ENCODE measurements at regions not wholly inside any gene's neighbourhood (a gene's known extent, or its start where the extent isn't known, plus 50 kb on each side); places are given as distances from the start of the nearest gene placed in this dataset.

DNA sequence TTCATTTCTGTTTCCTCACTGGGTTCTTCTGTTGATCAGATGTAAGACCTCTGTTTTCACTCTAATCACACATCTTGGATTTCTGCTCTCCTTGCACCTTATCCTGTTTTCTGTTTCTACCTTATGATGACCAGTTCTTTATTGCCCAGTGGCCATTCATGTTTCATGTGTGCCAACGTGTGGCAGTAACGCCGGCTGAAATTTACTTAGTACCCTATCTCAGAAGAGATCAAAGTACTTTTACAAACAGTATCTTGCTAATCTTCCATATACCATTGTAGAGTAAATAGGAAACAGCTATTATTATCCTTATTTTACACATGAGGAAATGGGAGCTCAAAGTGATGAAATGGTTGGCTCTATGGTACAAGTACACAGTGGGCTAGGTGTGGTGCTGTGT is 74.0 kb downstream of the GATA3 start:
- H3K4me1 Mint-ChIP-seq: peaks cover 30% of the 10 kb centered on the region
- no peak for ATAC-seq
- H3K27ac Mint-ChIP-seq: no peak overlapping the region
- DNase-seq (ENCODE audit: low spot score in 2 of 2): no peak
- H3K4me3 Mint-ChIP-seq: no peak overlapping the region
- peaks cover 11% of the 10 kb centered on the region for H3K36me3 Mint-ChIP-seq
- H3K9me3 Mint-ChIP-seq: no peaks in the 10 kb centered on the region

GRCh38 chr10:8129438-8129837 is 75.0 kb downstream of the GATA3 start:
- ATAC-seq: no peak
- H3K4me3 Mint-ChIP-seq: no peak overlapping the region
- peaks cover 11% of the 10 kb centered on the region for H3K36me3 Mint-ChIP-seq
- H3K27ac Mint-ChIP-seq: no peak overlapping the region
- H3K9me3 Mint-ChIP-seq: no peaks in the 10 kb centered on the region
- peaks cover 35% of the 10 kb centered on the region for H3K4me1 Mint-ChIP-seq
- DNase-seq (ENCODE audit: low spot score in 2 of 2): no peak

DNA sequence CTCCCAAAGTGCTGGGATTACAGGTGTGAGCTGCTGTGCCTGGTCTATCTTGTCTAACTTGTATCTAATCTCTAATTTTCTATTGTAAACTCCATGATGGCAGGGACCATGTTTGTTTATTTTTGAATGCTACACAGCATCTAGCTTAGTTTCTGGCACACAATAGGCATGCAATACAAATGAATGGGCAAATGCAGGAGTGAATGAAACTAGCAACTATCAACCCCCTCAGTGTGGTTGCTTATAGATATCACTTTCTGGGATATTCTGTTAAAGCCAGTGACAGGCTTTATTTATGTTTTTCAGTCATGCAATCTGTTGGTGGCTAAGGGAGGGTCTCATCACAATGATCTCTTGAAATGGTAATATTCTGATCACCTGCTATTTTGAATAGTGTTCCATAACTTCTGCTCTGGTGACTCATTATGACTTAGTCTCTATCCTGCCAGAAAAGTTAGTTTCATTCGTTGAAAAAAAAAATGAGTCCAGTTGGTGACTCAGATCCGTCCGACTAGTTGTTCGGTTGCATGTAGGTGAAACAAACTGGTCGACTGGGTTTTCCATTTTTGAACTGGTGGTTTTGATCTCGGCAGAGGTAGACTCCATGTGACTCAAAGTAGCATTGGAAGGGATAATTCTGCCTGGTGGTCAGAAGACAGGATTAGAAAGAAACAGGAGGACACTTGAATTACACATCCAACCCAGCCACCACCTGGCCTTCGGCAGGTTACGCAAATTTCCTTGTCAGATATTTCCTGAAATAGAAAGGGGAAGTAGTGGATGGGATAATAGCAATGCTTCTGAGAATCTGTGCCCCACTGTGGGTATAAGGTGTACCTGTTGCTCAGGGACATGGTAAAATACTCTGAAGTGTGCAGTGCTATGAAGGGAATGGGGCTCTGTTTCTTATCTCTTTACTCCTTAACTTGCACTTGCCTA is 76.8 kb downstream of the GATA3 start:
- DNase-seq (ENCODE audit: low spot score in 2 of 2) (peak; percentile 17 to 73), ATAC-seq (peak; percentile 88)
- Mint-ChIP-seq H3K4me1 (peaks cover 39% of the 10 kb centered on the region), H3K4me3 (no peak overlapping the region), H3K27ac (no peak overlapping the region), H3K9me3 (no peaks in the 10 kb centered on the region), H3K36me3 (peaks cover 11% of the 10 kb centered on the region)

DNA sequence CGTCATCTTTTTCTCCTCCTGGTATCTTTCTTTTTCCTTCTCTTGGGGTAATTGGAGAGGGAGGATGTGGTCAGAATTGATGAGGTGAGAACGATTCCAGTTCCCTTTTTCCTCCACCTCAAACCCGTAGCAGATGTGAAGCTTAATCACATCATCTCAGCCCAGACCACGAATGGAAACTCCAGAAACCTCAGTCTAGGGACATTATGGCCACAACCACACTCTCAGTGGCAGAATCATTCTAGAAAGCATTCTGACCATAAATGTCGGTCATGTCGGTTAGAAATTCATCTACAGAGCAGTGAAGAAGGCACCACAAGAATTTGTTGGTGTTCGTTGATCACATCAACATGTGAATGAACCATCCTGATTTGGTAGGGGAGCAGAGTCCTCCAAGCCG is 78.7 kb downstream of the GATA3 start:
- Mint-ChIP-seq H3K4me3 (peak overlapping the region; percentile 50), H3K36me3 (peaks cover 11% of the 10 kb centered on the region), H3K27ac (peak overlapping the region; percentile 82), H3K9me3 (no peaks in the 10 kb centered on the region), H3K4me1 (peaks cover 57% of the 10 kb centered on the region)
- DNase-seq (ENCODE audit: low spot score in 2 of 2) (peak; percentile 34 to 78), ATAC-seq (peak; percentile 64)

DNA sequence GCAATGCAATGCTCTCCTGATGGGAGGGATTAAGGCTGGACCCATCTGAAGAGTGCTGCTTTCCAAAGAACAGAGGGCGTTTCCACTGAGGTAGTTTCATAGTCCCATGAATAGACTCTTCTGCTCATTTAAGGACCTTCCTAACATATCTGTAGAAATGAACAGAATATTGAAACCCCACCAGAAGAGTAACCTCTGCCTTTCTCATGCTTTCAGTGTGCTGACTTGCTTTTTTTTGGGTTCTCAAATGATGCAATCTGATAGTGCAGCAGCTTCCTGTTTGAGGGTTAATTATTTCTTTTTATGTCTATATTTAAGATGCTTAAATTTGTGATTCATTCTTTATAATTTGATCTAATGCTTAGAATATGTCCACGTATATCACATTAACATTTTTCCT is 82.2 kb downstream of the GATA3 start:
- Mint-ChIP-seq H3K4me3 (peak overlapping the region; percentile 54), H3K9me3 (no peaks in the 10 kb centered on the region), H3K4me1 (peaks cover 57% of the 10 kb centered on the region), H3K36me3 (peaks cover 11% of the 10 kb centered on the region), H3K27ac (peak overlapping the region; percentile 46)
- ATAC-seq (peak; percentile 18), DNase-seq (ENCODE audit: low spot score in 2 of 2) (no peak)

DNA sequence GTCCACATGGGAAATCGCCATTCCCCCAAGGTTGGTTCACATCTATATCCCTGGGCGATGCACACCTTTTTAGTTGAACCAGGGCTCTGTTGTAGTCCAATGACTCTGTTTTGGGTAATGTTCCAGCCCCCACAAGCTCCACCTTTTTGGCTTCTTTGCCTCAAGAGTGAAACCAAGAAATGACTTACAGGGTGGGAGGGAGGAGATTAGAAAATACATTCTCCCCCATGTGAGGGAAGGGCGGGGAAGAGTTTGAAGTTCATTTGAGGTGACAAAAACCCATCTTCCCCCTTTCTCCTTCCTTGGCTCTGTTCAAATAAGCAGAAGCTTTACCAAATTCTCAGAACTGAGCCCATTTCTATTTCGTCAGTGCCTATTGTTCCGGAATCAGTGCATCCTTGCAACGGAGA is 82.8 kb downstream of the GATA3 start:
- DNase-seq (ENCODE audit: low spot score in 2 of 2): peak in 1 of 2 donors; percentile 64
- peak overlapping the region; percentile 46 for H3K27ac Mint-ChIP-seq
- H3K9me3 Mint-ChIP-seq: no peaks in the 10 kb centered on the region
- peak overlapping the region; percentile 54 for H3K4me3 Mint-ChIP-seq
- H3K36me3 Mint-ChIP-seq: peaks cover 11% of the 10 kb centered on the region
- peaks cover 52% of the 10 kb centered on the region for H3K4me1 Mint-ChIP-seq
- peak; percentile 73 for ATAC-seq

- peak; percentile 40 for ATAC-seq
- peak overlapping the region; percentile 46 for H3K27ac Mint-ChIP-seq
- H3K36me3 Mint-ChIP-seq: peaks cover 7% of the 10 kb centered on the region
- peak in 1 of 2 donors; percentile 56 for DNase-seq (ENCODE audit: low spot score in 2 of 2)
- peaks cover 51% of the 10 kb centered on the region for H3K4me1 Mint-ChIP-seq
- H3K9me3 Mint-ChIP-seq: no peaks in the 10 kb centered on the region
- peak overlapping the region; percentile 54 for H3K4me3 Mint-ChIP-seq
Measured at GRCh38 chr10:8137726-8138125, 83.2 kb downstream of the GATA3 start.

GRCh38 chr10:8138471-8138870 is 84.0 kb downstream of the GATA3 start:
- Mint-ChIP-seq H3K4me3 (peak overlapping the region; percentile 54), H3K9me3 (no peaks in the 10 kb centered on the region), H3K27ac (peak overlapping the region; percentile 41), H3K36me3 (no peaks in the 10 kb centered on the region), H3K4me1 (peaks cover 43% of the 10 kb centered on the region)
- ATAC-seq (no peak), DNase-seq (ENCODE audit: low spot score in 2 of 2) (no peak)

DNA sequence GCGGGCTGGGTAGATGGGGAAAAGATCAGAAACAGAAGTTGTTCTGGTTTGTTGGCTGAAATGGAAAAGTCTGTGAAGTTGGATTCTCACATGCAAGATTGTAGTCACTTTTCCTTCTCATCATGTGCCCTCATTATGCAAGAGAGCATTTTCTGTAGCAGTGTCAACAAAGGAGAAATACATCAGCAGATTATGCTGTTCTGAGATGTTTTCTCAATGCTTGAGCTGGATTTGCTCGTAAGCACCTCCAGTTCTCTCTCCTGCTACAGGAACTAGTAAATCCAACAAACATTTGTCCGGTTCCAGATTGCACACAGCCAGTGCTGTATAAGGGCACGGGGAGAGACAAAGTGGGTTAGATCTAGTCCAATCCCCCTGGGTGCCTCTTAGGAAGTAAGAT is 90.0 kb downstream of the GATA3 start:
- Mint-ChIP-seq H3K9me3 (no peaks in the 10 kb centered on the region), H3K4me3 (no peak overlapping the region), H3K27ac (no peak overlapping the region), H3K4me1 (peaks cover 8% of the 10 kb centered on the region), H3K36me3 (no peaks in the 10 kb centered on the region)
- DNase-seq (ENCODE audit: low spot score in 2 of 2) (no peak), ATAC-seq (no peak)

DNA sequence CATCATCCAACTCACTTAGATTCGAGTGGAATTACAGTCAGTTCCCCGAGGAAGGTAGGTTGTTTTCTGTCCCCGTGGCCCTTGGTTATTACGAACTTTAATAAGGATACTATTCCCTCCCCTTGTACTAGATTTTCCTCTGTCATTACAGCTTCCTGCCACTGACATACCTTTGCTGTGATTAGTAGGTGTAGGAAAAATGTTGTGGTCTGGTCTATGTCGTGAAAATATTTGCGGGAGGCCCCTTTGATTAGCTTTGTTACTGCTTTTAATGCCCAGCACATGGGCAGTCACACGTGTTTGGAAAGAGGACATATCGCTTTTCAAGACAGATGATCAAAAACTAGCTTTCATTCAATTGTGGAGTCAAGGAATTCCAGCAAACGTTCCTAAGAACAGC is 92.2 kb downstream of the GATA3 start:
- Mint-ChIP-seq H3K36me3 (no peaks in the 10 kb centered on the region), H3K4me1 (no peaks in the 10 kb centered on the region), H3K9me3 (no peaks in the 10 kb centered on the region), H3K4me3 (no peak overlapping the region), H3K27ac (no peak overlapping the region)
- DNase-seq (ENCODE audit: low spot score in 2 of 2): no peak
- ATAC-seq: no peak

DNA sequence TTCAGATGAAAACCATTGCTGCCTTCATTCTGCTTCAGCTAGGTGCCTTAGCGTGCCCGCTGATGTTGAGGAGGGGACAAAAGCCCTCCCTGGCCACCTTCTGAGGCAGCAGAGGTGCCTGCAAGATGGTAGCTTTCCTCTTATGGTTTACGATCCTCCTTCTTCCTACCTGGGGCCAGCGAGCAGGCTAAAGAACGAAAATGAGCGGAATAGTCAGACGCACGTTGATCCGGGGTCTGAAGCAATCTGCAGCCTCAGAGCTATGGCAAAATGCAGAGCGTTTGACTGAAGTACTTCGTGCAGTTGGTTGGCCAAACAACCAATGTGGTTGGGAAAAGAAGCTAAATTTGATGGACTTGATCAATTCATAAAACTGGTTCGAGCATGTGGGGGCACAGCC is 95.5 kb downstream of the GATA3 start:
- no peak overlapping the region for H3K27ac Mint-ChIP-seq
- H3K36me3 Mint-ChIP-seq: no peaks in the 10 kb centered on the region
- H3K9me3 Mint-ChIP-seq: no peaks in the 10 kb centered on the region
- no peaks in the 10 kb centered on the region for H3K4me1 Mint-ChIP-seq
- ATAC-seq (no peak), DNase-seq (ENCODE audit: low spot score in 2 of 2) (no peak)
- H3K4me3 Mint-ChIP-seq: no peak overlapping the region

DNA sequence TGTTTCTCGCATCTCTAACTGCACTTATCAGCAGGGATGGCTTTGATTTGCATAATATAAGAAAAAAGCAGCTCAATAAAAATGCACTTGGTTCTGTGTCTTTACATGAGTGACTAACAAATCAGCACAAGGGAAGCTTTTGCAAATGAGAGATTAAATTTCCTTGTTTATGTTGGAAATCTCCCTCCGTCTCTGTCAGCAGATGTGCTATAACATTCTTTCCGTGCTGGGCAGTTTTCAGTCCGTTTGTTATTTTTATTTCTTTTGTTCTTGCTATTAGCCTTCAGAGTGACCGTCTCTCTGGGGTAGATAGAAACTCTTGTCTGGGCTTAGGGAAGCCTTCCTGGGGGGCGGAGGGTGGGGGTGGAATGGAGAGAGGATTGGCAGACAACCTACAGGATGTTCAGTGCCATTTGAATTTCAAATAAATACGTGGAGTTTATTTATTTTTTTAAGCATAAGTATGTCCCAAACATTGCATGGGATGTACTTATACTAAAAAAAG is 96.0 kb downstream of the GATA3 start:
- Mint-ChIP-seq H3K27ac (no peak overlapping the region), H3K4me3 (no peak overlapping the region), H3K4me1 (no peaks in the 10 kb centered on the region), H3K9me3 (no peaks in the 10 kb centered on the region), H3K36me3 (no peaks in the 10 kb centered on the region)
- ATAC-seq (no peak), DNase-seq (ENCODE audit: low spot score in 2 of 2) (no peak)

DNA sequence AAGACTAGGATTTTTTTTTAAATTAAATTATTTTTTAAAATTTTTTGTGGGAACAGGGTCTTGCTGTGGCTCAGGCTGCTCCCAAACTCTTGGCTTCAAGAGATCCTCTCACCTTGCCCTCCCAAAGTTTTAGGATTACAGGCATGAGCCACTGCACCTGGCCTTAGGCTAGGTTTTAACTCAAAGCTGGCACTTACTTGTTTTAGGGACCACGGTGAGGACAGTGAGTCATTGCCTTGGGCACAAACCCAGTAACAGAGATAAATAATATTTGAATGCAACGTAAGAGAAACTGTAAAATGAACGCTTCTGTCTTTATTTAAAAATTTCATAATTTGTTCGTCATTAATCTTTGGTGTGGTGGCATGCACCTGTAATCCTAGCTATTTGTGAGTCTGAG is 96.6 kb downstream of the GATA3 start:
- ATAC-seq (no peak), DNase-seq (ENCODE audit: low spot score in 2 of 2) (no peak)
- H3K27ac Mint-ChIP-seq: no peak overlapping the region
- no peak overlapping the region for H3K4me3 Mint-ChIP-seq
- no peaks in the 10 kb centered on the region for H3K9me3 Mint-ChIP-seq
- H3K4me1 Mint-ChIP-seq: no peaks in the 10 kb centered on the region
- H3K36me3 Mint-ChIP-seq: no peaks in the 10 kb centered on the region

DNA sequence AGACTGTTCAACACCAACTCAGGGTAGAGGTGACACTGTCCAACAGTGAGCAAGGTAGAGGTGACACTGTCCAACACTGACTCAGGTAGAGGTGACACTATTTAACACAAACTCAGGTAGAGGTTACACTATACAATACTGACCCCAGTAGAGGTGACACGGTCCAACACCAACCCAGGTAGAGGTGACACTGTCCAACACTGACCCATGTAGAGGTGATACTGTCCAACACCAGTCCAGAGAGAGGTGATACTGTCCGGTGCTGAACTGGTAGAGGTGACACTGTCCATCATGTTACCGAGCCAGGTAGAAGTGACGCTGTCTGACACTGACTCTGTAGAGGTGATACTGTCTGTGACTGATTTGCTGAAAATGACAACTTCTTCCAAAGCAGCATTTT is 102.4 kb downstream of the GATA3 start:
- peaks cover 3% of the 10 kb centered on the region for H3K9me3 Mint-ChIP-seq
- no peak overlapping the region for H3K4me3 Mint-ChIP-seq
- no peaks in the 10 kb centered on the region for H3K36me3 Mint-ChIP-seq
- H3K27ac Mint-ChIP-seq: no peak overlapping the region
- DNase-seq (ENCODE audit: low spot score in 2 of 2) (no peak), ATAC-seq (no peak)
- H3K4me1 Mint-ChIP-seq: peaks cover 14% of the 10 kb centered on the region

DNA sequence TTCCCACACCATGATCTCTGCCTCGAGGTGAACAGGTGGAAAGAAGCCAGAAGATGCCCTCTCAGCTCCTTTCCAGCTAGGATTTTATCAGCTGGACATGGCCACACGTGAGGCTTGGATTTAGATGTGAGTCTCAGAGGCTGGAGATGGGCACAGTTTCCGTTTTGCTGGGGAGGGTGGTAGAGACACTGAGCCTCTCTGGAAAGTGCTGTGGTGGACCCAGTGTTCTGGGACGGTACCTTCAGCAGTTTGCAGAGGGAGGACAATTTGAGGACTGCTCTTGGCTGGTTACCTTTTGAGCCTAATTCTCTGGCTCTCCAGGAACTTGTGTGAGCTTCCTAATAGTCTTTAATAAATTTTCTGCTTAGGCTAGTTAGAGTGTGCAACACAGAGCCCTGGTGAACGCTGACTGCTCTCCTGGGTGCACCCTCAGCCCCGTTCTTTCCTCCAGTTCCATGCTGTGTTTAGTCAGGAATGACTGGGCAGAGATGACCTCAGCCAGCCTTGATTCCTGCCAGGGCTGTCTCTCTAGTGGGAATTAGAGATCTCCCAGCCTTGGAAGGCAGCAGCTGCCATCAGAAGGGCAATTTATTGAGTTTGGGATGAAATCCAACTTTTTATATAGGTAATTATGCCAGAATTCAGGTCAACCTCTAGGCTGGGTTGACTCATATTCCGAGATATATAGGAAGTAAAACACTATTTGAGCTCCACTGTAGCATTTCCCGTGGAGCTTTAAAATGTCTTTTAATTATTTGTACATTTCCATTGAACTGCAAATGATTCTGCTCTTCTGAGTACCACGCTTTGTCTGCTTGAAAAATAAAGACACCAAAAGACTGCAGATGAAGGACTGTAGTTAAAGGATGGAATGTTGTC is 103.9 kb downstream of the GATA3 start:
- DNase-seq (ENCODE audit: low spot score in 2 of 2): no peak
- Mint-ChIP-seq H3K4me1 (peaks cover 14% of the 10 kb centered on the region), H3K4me3 (no peak overlapping the region), H3K9me3 (peaks cover 3% of the 10 kb centered on the region), H3K36me3 (no peaks in the 10 kb centered on the region), H3K27ac (no peak overlapping the region)
- no peak for ATAC-seq

Measured in stimulated activated effector memory CD8-positive, alpha-beta T cell treated with anti-CD3 and anti-CD28 coated beads, Interleukin-12 subunit alpha, Interleukin-12 subunit beta, amount 100 ng/mL, for 72 hours (primary cell).